ENCODE measurements at regions not wholly inside any gene's neighbourhood (a gene's known extent, or its start where the extent isn't known, plus 50 kb on each side); places are given as distances from the start of the nearest gene placed in this dataset.

DNA sequence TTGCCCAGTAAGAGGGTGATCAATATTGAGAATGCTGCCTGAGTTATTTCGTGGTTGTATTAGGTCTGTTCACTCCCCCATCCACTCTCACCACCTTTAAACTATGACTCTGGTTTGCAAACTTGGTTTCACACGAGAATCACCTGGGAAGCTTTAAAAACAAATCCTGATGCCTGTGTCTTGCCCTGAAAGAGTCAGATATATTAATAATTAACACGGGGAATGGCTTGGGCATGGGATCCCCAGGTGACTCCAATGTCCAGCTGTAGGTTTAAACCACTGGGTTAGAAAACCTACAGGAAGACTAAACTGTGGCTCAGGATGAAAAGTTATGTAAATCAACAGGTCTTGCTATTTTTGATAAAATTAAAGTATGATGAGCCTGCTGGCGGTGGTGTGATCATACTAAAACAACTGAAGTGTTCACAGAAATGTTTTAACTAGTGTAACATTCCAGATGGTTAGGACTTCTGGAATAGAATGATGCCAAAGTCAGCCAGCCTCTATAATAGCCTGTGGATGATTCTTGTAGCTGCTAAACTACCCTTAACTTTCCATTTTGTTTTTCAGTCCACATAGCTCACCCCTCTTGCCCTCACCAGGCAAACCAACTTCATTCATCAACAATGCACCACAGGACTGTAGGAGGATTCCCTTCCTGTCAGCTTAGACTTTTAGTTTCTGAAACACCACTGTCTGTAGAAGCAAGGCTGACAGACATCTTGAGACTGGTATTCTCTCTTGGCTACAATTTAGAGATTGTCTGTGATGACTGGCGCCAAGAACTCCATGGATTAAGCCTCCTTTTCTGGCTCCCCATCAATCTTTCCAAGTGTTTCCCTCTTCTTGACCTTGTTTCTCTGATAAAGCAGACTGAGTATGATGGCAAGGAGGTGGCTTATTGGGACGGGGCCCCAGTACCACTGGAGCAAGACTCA lies 119.1 kb upstream of the ADAMTS9 start:
- no peak for TF ChIP-seq EZH2 (IDR thresholded peaks at IDR 0.05; ENCODE audit: insufficient read depth, poor library complexity, severe bottlenecking)
- no peak for TF ChIP-seq EZH2phosphoT487 (IDR thresholded peaks at IDR 0.05; ENCODE audit: insufficient read depth, low read depth)
